Karpas-422 (cell line): ENCODE measurements at regions not wholly inside any gene's neighbourhood (a gene's known extent, or its start where the extent isn't known, plus 50 kb on each side); places are given as distances from the start of the nearest gene placed in this dataset.
"Not testable (repeated sequence)": the region's sequence is repeated elsewhere in the genome, so short reads cannot be mapped to it uniquely, and the experiment has no call there.

Experiments
- DNase-seq: peaks from one replicate; pipeline ENCODE4 v3.0.0-alpha.2; 2015
- H2AFZ ChIP-seq: fragments of 200-600 bp; sonication (generic); 2 replicates; pipeline ENCODE4 v1.6.1; 2014; ENCODE audit warnings: antibody characterized with exemption, low read length, mixed read lengths
- H3K27ac ChIP-seq: fragments of 200-600 bp; sonication (generic); 2 replicates; pipeline ENCODE4 v1.5.1; 2014; ENCODE audit warnings: mild to moderate bottlenecking, low read length, moderate library complexity
- H3K27me3 ChIP-seq: fragments of 200-600 bp; sonication (generic); 2 replicates; pipeline ENCODE4 v1.6.1; 2014; ENCODE audit warnings: low read length, mixed read lengths
- H3K36me3 ChIP-seq: fragments of 200-600 bp; sonication (generic); 2 replicates; pipeline ENCODE4 v1.6.1; 2014; ENCODE audit warnings: low read length, mixed read lengths; ENCODE audit not compliant: insufficient read depth
- H3K4me1 ChIP-seq: fragments of 200-600 bp; sonication (generic); 2 replicates; pipeline ENCODE4 v1.6.1; 2014; ENCODE audit warnings: mild to moderate bottlenecking, low read length, mixed read lengths
- H3K4me2 ChIP-seq: fragments of 200-600 bp; sonication (generic); 2 replicates; pipeline ENCODE4 v1.6.1; 2014; ENCODE audit warnings: low read length, low read depth, mild to moderate bottlenecking; ENCODE audit not compliant: poor library complexity, severe bottlenecking
- H3K4me3 ChIP-seq: fragments of 200-600 bp; sonication (generic); 2 replicates; pipeline ENCODE4 v1.5.1; 2014; ENCODE audit warnings: mild to moderate bottlenecking, antibody characterized with exemption, low read length, mixed read lengths
- H3K79me2 ChIP-seq: fragments of 200-600 bp; sonication (generic); 2 replicates; pipeline ENCODE4 v1.6.1; 2014; ENCODE audit warnings: mild to moderate bottlenecking, low read length, mixed read lengths
- H3K9ac ChIP-seq: fragments of 200-600 bp; sonication (generic); 2 replicates; pipeline ENCODE4 v1.6.0; 2014; ENCODE audit warnings: low read length
- H3K9me2 ChIP-seq: fragments of 200-600 bp; sonication (generic), shearing (Covaris generic); replicated peaks from 2 replicates; pipeline ENCODE4 v1.6.0; 2014; ENCODE audit warnings: mild to moderate bottlenecking, low read length, moderate library complexity; ENCODE audit not compliant: insufficient read depth
- H3K9me3 ChIP-seq: fragments of 300-700, 200-600 bp; sonication (generic); 2 replicates; pipeline ENCODE4 v1.6.1; 2014; ENCODE audit warnings: low read length, mixed read lengths
- H4K20me1 ChIP-seq: fragments of 200-600 bp; sonication (generic); 2 replicates; pipeline ENCODE4 v1.6.1; 2014; ENCODE audit warnings: mild to moderate bottlenecking, antibody characterized with exemption, low read length, low read depth; ENCODE audit not compliant: insufficient read depth

DNA sequence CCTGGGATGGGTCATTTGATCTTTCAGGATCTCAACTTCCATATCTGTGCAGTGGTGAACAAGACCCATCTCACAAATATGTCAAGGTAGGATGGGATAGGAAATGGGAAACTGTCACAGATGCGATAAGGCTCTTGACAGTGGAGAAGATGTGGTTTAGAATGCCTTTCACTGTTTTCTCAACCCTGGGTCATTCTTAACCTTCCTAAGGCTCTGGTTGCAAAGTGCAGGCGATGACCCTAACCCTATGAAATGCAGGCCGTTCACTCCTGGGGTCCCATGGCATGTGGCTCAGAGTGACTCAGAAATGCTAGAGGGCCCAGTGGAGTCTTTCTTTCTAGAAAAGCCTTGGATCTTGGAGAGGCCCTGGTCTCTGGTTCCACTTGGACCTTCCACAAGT is 61.7 kb downstream of the FOXA2 start:
- H3K9me2 ChIP-seq, result no peaks in the 10 kb centered on the region
- no peak overlapping the region for H2AFZ ChIP-seq
- DNase-seq, result no peak
- no peak overlapping the region for H3K9ac ChIP-seq
- no peaks in the 10 kb centered on the region for H3K36me3 ChIP-seq
- no peak overlapping the region for H3K27ac ChIP-seq
- no peaks in the 10 kb centered on the region for H3K79me2 ChIP-seq
- H3K9me3 ChIP-seq, result no peaks in the 10 kb centered on the region
- H3K4me3 ChIP-seq, result no peak overlapping the region
- H3K27me3 ChIP-seq, result no peaks in the 10 kb centered on the region
- H3K4me2 ChIP-seq, result no peak overlapping the region
- no peaks in the 10 kb centered on the region for H4K20me1 ChIP-seq
- no peaks in the 10 kb centered on the region for H3K4me1 ChIP-seq

GRCh38 chr20:22521940-22522339 is 62.4 kb downstream of the FOXA2 start:
- H3K4me1 ChIP-seq, H3K27me3 ChIP-seq, H3K9me3 ChIP-seq, H3K4me2 ChIP-seq, H2AFZ ChIP-seq, H3K9ac ChIP-seq, H4K20me1 ChIP-seq, H3K9me2 ChIP-seq, DNase-seq, H3K36me3 ChIP-seq, H3K79me2 ChIP-seq, H3K27ac ChIP-seq, H3K4me3 ChIP-seq: not testable (repeated sequence)

DNA sequence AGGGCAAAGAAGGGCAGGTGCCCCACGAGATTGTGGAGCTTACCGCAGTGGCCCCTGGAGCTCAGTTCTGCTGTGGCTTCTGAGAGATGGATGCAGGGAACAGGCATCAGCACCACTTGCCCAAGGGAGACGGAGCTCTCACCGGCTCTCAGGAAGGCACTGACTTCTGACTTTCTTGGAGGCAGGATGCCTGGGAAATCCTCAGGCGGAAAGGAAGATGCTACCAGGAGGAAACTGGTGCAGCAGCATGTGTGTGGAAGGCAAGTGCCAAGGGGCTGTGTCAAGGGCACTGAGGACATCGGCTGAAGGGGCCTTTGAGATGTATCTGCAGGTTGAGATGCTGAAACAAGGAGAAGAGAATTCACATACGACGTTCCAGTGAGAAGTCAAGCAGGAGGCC is 64.0 kb downstream of the FOXA2 start:
- Histone ChIP-seq H3K4me1 (no peaks in the 10 kb centered on the region), H3K9ac (no peak overlapping the region), H4K20me1 (no peaks in the 10 kb centered on the region), H3K79me2 (no peaks in the 10 kb centered on the region), H3K27ac (no peak overlapping the region), H3K27me3 (no peaks in the 10 kb centered on the region), H3K4me2 (no peak overlapping the region), H3K9me2 (no peaks in the 10 kb centered on the region), H3K36me3 (no peaks in the 10 kb centered on the region), H3K4me3 (no peak overlapping the region), H2AFZ (no peak overlapping the region), H3K9me3 (no peaks in the 10 kb centered on the region)
- DNase-seq, result no peak

- Histone ChIP-seq H3K36me3 (no peaks in the 10 kb centered on the region), H3K4me3 (no peak overlapping the region), H3K4me2 (no peak overlapping the region), H3K79me2 (no peaks in the 10 kb centered on the region), H3K27me3 (no peaks in the 10 kb centered on the region), H3K9ac (no peak overlapping the region), H4K20me1 (no peaks in the 10 kb centered on the region), H3K9me2 (no peaks in the 10 kb centered on the region), H2AFZ (no peak overlapping the region), H3K4me1 (no peaks in the 10 kb centered on the region), H3K27ac (no peak overlapping the region), H3K9me3 (no peaks in the 10 kb centered on the region)
- no peak for DNase-seq
These were observed 69.1 kb downstream of the FOXA2 start for GRCh38 chr20:22515264-22515663.

GRCh38 chr20:22513574-22513973 is 70.8 kb downstream of the FOXA2 start:
- Histone ChIP-seq H3K4me1 (no peaks in the 10 kb centered on the region), H3K9me3 (no peaks in the 10 kb centered on the region), H3K9ac (no peak overlapping the region), H3K79me2 (no peaks in the 10 kb centered on the region), H4K20me1 (no peaks in the 10 kb centered on the region), H3K27ac (no peak overlapping the region), H3K9me2 (no peaks in the 10 kb centered on the region), H3K4me3 (no peak overlapping the region), H3K36me3 (no peaks in the 10 kb centered on the region), H3K4me2 (no peak overlapping the region), H2AFZ (no peak overlapping the region), H3K27me3 (no peaks in the 10 kb centered on the region)
- DNase-seq, result no peak

DNA sequence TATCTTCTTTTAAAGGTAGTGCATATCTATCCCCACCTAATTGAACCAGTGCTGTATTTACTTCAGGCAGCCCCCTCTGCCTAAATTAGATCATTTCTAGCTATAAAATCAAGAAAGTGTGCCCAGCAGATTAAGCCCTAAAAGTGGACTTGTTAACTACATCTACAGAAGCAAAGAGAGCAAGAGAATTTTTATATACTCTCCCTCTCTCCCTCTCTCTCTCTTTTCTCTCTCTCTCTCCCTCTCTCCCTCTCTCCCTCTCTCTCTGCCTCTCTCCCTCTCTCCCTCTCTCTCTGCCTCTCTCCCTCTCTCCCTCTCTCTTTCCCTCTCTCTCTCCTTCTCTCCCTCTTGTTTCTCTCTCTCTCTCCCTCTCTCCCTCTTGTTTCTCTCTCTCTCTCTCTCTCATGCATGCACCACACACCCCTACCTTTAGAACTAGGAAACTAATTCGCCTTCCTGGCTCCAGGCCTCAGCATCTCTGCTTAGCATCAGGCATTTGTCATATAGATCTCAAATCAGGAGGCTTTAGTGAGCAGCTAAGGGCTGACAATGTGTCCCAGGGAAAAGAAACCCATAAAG is 71.4 kb downstream of the FOXA2 start:
- no peak for DNase-seq
- Histone ChIP-seq H3K27ac (no peak overlapping the region), H3K9me3 (no peaks in the 10 kb centered on the region), H3K79me2 (no peaks in the 10 kb centered on the region), H3K4me3 (no peak overlapping the region), H3K27me3 (no peaks in the 10 kb centered on the region), H3K9me2 (no peaks in the 10 kb centered on the region), H3K9ac (no peak overlapping the region), H2AFZ (no peak overlapping the region), H3K36me3 (no peaks in the 10 kb centered on the region), H3K4me2 (no peak overlapping the region), H4K20me1 (no peaks in the 10 kb centered on the region), H3K4me1 (no peaks in the 10 kb centered on the region)

- H3K9me3 ChIP-seq, result no peaks in the 10 kb centered on the region
- no peak overlapping the region for H3K4me2 ChIP-seq
- H2AFZ ChIP-seq, result no peak overlapping the region
- H3K9ac ChIP-seq, result no peak overlapping the region
- H3K27ac ChIP-seq, result no peak overlapping the region
- H3K27me3 ChIP-seq, result no peaks in the 10 kb centered on the region
- no peaks in the 10 kb centered on the region for H3K79me2 ChIP-seq
- H4K20me1 ChIP-seq, result no peaks in the 10 kb centered on the region
- H3K4me3 ChIP-seq, result no peak overlapping the region
- no peaks in the 10 kb centered on the region for H3K4me1 ChIP-seq
- DNase-seq, result no peak
- H3K36me3 ChIP-seq, result no peaks in the 10 kb centered on the region
- no peaks in the 10 kb centered on the region for H3K9me2 ChIP-seq
These were observed 72.1 kb downstream of the FOXA2 start for GRCh38 chr20:22511943-22512910.

DNA sequence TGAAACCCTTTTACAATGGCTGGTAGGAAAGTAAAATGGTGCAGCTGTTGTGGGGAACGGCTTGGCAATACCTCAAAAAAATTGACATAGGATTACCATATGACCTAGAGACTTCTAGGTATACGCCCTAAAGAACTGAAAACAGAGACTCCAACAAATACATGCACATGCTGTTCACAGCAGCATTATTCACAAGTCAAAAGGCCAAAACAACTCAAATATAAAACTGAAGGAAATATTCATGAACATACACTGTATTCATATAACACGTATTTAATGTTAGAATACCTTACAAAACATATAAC is 74.6 kb downstream of the FOXA2 start:
- Histone ChIP-seq H3K4me3 (no peak overlapping the region), H4K20me1 (no peaks in the 10 kb centered on the region), H3K9me3 (no peaks in the 10 kb centered on the region), H3K9ac (no peak overlapping the region), H3K4me2 (no peak overlapping the region), H3K27me3 (no peaks in the 10 kb centered on the region), H3K4me1 (no peaks in the 10 kb centered on the region), H3K79me2 (no peaks in the 10 kb centered on the region), H3K9me2 (no peaks in the 10 kb centered on the region), H3K27ac (no peak overlapping the region), H2AFZ (no peak overlapping the region), H3K36me3 (no peaks in the 10 kb centered on the region)
- no peak for DNase-seq
